ENCODE measurements at regions not wholly inside any gene's neighbourhood (a gene's known extent, or its start where the extent isn't known, plus 50 kb on each side); places are given as distances from the start of the nearest gene placed in this dataset.

DNA sequence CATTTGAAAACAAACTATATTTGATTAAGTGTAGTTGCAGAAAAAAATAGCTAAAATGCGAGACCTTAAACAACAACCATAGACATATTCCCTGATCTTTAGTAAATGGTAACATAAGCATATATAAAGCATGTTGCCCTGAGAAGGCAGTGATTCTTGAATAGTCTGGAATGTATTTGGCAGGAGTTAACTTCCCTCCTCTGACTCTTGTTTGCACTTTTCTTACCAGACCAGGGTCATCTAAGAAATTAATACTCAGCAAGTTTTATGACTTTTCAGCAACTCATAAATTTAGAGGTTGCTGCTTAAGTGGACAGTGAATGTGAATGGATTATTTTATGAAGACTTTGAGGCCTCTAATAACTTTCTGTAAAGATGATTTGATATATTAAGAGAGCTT lies 55.3 kb upstream of the NUDT12 start:
- TF ChIP-seq EZH2 (IDR thresholded peaks at IDR 0.05; ENCODE audit: insufficient read depth, low read length) (no peak), CTCF (IDR thresholded peaks at IDR 0.05; ENCODE audit: insufficient read depth, low read depth, low read length) (no peak)

GRCh38 chr5:103617090-103617489 lies 54.5 kb upstream of the NUDT12 start:
- Histone ChIP-seq H3K9ac (ENCODE audit: low read length) (no peak overlapping the region), H3K4me3 (ENCODE audit: insufficient read depth, low read depth, low read length) (no peak overlapping the region), H2AFZ (ENCODE audit: low read depth, low read length) (no peak overlapping the region), H4K20me1 (ENCODE audit: insufficient read depth, low read length) (no peaks in the 10 kb centered on the region), H3K36me3 (ENCODE audit: insufficient read depth, low read length) (no peaks in the 10 kb centered on the region), H3K9me3 (ENCODE audit: insufficient read depth, low read depth, low read length) (no peaks in the 10 kb centered on the region), H3K79me2 (ENCODE audit: insufficient read depth, low read length) (no peaks in the 10 kb centered on the region), H3K27ac (ENCODE audit: low read depth, low read length) (no peak overlapping the region), H3K4me2 (ENCODE audit: low read length) (no peak overlapping the region), H3K27me3 (ENCODE audit: insufficient read depth, low read length) (no peaks in the 10 kb centered on the region), H3K4me1 (ENCODE audit: insufficient read depth, low read length) (no peaks in the 10 kb centered on the region)
- TF ChIP-seq EZH2 (IDR thresholded peaks at IDR 0.05; ENCODE audit: insufficient read depth, low read length) (no peak), CTCF (IDR thresholded peaks at IDR 0.05; ENCODE audit: insufficient read depth, low read depth, low read length) (no peak)
- Mint-ChIP-seq H3K36me3 (ENCODE audit: low read depth, unreplicated experiment) (no peaks in the 10 kb centered on the region), H3K4me3 (ENCODE audit: unreplicated experiment) (no peak overlapping the region), H3K4me1 (ENCODE audit: low read depth, unreplicated experiment) (no peaks in the 10 kb centered on the region), H3K27me3 (ENCODE audit: low read depth, unreplicated experiment) (no peaks in the 10 kb centered on the region), H3K9me3 (ENCODE audit: unreplicated experiment) (no peaks in the 10 kb centered on the region), H3K27ac (ENCODE audit: unreplicated experiment) (no peak overlapping the region)
- no peak for FAIRE-seq
- no peak for DNase-seq (ENCODE audit: low read depth)

More for the DNA sequence above, 55.3 kb upstream of the NUDT12 start:
- no peak overlapping the region for H3K27ac Mint-ChIP-seq (ENCODE audit: unreplicated experiment)
- Histone ChIP-seq H3K9me3 (ENCODE audit: insufficient read depth, low read depth, low read length) (no peaks in the 10 kb centered on the region), H3K79me2 (ENCODE audit: insufficient read depth, low read length) (no peaks in the 10 kb centered on the region), H3K27ac (ENCODE audit: low read depth, low read length) (no peak overlapping the region), H3K36me3 (ENCODE audit: insufficient read depth, low read length) (no peaks in the 10 kb centered on the region), H3K27me3 (ENCODE audit: insufficient read depth, low read length) (no peaks in the 10 kb centered on the region), H4K20me1 (ENCODE audit: insufficient read depth, low read length) (no peaks in the 10 kb centered on the region), H2AFZ (ENCODE audit: low read depth, low read length) (no peak overlapping the region), H3K4me2 (ENCODE audit: low read length) (no peak overlapping the region), H3K4me3 (ENCODE audit: insufficient read depth, low read depth, low read length) (no peak overlapping the region), H3K9ac (ENCODE audit: low read length) (no peak overlapping the region), H3K4me1 (ENCODE audit: insufficient read depth, low read length) (no peaks in the 10 kb centered on the region)
- H3K9me3 Mint-ChIP-seq (ENCODE audit: unreplicated experiment), result no peaks in the 10 kb centered on the region
- H3K4me3 Mint-ChIP-seq (ENCODE audit: unreplicated experiment), result no peak overlapping the region
- H3K4me1 Mint-ChIP-seq (ENCODE audit: low read depth, unreplicated experiment), result peaks cover 2% of the 10 kb centered on the region
- H3K36me3 Mint-ChIP-seq (ENCODE audit: low read depth, unreplicated experiment), result no peaks in the 10 kb centered on the region
- no peak for DNase-seq (ENCODE audit: low read depth)
- H3K27me3 Mint-ChIP-seq (ENCODE audit: low read depth, unreplicated experiment), result no peaks in the 10 kb centered on the region
- FAIRE-seq, result no peak

DNA sequence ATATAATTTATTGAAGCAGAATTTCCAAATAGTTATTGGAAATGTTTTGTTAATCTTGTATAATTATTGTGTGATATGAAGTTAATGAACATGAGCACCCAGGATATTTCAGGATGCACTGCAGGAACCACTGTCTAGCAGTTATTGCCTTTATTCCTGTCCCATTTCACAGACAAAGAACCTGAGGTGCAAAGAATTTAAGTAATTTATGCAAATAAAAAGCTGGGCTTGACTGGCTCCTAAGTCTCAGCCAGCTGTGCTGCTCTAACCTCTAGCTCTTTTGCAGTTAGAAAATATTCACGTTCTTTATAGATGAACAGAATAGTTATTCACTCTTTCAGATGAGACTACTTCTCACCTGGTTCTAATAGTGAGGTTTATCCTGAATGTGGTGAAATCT lies 50.0 kb upstream of the NUDT12 start:
- no peak overlapping the region for H3K4me3 Mint-ChIP-seq (ENCODE audit: unreplicated experiment)
- TF ChIP-seq CTCF (IDR thresholded peaks at IDR 0.05; ENCODE audit: insufficient read depth, low read depth, low read length) (no peak), EZH2 (IDR thresholded peaks at IDR 0.05; ENCODE audit: insufficient read depth, low read length) (no peak)
- Histone ChIP-seq H3K9me3 (ENCODE audit: insufficient read depth, low read depth, low read length) (no peaks in the 10 kb centered on the region), H3K9ac (ENCODE audit: low read length) (no peak overlapping the region), H4K20me1 (ENCODE audit: insufficient read depth, low read length) (no peaks in the 10 kb centered on the region), H3K79me2 (ENCODE audit: insufficient read depth, low read length) (no peaks in the 10 kb centered on the region), H3K4me2 (ENCODE audit: low read length) (no peak overlapping the region), H3K27ac (ENCODE audit: low read depth, low read length) (no peak overlapping the region), H3K4me3 (ENCODE audit: insufficient read depth, low read depth, low read length) (no peak overlapping the region), H2AFZ (ENCODE audit: low read depth, low read length) (no peak overlapping the region), H3K4me1 (ENCODE audit: insufficient read depth, low read length) (no peaks in the 10 kb centered on the region), H3K27me3 (ENCODE audit: insufficient read depth, low read length) (no peaks in the 10 kb centered on the region), H3K36me3 (ENCODE audit: insufficient read depth, low read length) (no peaks in the 10 kb centered on the region)
- no peak for FAIRE-seq
- H3K36me3 Mint-ChIP-seq (ENCODE audit: low read depth, unreplicated experiment), result no peaks in the 10 kb centered on the region
- no peaks in the 10 kb centered on the region for H3K27me3 Mint-ChIP-seq (ENCODE audit: low read depth, unreplicated experiment)
- H3K27ac Mint-ChIP-seq (ENCODE audit: unreplicated experiment), result no peak overlapping the region
- no peak for DNase-seq (ENCODE audit: low read depth)
- H3K4me1 Mint-ChIP-seq (ENCODE audit: low read depth, unreplicated experiment), result no peaks in the 10 kb centered on the region
- peaks cover 2% of the 10 kb centered on the region for H3K9me3 Mint-ChIP-seq (ENCODE audit: unreplicated experiment)

Measured in astrocyte (in vitro differentiated cells and primary cell).